GM19023 (cell line): ENCODE measurements at regions not wholly inside any gene's neighbourhood (a gene's known extent, or its start where the extent isn't known, plus 50 kb on each side); places are given as distances from the start of the nearest gene placed in this dataset.

Experiments
- ATAC-seq: cut with Tn5 transposase; IDR thresholded peaks from one replicate; pipeline ENCODE4 v1.9.1; 2021; ENCODE audit warnings: mild to moderate bottlenecking, moderate library complexity; ENCODE audit not compliant: unreplicated experiment

DNA sequence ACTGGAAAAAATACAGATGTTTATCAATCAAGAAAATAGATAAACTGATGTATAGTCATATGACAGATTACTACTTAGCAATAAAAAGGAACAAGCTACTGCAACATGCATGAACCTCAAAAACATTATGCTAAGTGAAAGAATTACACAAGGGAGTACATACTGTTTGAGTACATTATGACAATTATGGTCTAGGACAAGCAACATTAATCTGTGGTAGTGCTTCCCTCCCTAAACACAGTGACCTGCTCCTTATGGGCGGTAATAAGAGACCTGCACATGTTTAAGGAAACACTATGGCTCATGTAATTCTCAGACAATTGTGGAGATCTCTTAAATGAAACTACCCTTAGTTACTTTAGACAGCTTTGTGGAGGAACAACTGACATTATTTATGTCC, 421.2 kb upstream of the FBXO33 start:
- ATAC-seq = no peak

GRCh38 chr14:39851202-39851601, 419.0 kb upstream of the FBXO33 start:
- no peak for ATAC-seq

- no peak for ATAC-seq
Measured at GRCh38 chr14:39847852-39848251, 415.6 kb upstream of the FBXO33 start.

DNA sequence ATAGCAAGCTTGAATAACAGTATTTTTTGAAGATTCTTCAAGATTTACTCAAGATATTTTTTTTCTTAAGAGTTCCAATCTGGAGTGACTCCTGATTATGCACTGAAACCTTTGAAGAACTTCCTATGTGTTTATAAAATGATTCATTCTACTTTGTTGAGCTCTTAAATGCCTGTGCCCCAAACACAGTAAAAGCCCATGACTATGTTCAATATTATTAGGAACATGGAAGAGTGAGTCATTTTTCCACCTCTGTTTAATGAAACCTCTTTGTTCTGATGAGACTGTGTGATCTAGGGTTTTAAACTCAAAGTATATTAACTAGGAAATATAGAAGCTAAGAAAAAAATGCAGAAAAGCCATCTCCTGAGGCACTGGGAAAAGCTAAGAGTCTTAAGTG, 415.0 kb upstream of the FBXO33 start:
- no peak for ATAC-seq

- no peak for ATAC-seq
Measured at GRCh38 chr14:39843881-39844280, 411.6 kb upstream of the FBXO33 start.

DNA sequence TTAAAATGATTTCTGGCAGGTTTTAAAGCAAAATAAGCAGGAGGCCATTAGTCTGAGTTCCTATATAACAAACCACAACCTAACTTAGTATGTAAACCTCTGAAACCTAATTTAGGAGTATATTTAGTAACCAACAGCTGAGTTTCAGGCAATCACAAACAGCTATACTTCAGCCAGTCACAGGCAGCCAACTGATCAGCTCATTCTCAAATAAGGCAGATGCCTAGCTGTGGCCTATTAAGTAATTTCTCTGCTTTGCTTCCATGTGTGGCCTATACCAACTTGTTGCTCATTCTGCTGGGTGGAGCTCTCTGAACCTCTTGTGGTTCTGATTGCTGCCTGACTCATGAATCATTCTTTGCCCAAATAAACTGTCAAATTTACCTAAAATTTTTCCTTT, 408.9 kb upstream of the FBXO33 start:
- ATAC-seq = no peak

GRCh38 chr14:39827901-39828655, 395.8 kb upstream of the FBXO33 start:
- ATAC-seq = peak; percentile 96

DNA sequence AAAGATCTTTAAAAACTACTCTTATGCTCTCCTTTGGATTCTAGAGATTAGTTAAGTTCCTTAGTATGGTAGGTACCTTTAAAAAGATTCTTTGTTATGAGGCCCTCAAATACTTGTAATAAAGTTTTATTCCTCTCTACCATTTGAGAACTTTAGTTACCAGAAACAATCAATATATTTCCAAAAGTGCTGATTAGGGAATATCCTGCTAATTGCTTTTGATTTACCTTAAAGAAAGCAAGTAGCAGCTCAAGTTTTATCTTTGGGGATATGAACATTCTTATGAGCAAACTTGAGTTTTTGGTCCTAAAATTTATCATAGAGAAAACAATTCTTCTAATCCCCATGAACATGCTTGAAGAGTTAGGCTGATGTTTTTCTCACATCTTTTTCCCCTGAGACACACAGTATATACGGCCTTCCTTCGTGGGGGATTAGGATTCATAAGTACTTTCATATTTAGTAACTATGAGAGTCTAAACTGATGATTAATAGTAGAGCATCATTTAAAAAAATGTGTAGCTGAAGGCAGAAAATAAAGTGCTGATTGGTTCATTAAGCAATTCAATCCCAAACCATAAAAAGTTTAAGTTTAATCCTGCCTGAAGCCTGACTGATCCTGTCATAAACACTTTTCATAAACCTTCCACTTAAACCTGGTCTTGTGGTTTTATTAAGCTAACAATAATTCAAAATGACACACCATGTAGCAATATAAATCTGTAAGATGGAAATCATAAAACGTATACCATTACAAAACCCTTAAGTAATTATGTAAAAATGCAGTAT, 380.5 kb upstream of the FBXO33 start:
- ATAC-seq = no peak

GRCh38 chr14:39807271-39807670, 375.0 kb upstream of the FBXO33 start:
- ATAC-seq = no peak

DNA sequence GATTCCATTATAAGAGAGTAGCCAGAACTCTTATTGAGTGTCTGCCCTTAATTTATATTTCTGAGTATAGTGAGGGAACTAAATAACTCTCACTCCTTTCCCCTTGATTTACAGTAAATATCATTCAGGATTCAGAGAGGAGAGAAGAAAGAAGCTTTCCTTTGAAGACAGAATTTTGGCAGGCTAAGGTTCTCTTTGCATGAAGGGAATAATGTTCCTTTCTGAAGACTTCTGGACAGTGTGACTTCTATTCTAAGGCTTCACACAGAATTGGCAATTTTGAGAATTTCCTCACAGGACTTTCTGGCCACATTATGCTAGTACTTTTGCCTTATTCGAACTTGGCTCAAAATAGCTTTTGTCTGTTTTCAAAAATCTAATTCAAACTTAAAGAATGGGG, 352.2 kb upstream of the FBXO33 start:
- ATAC-seq = no peak

DNA sequence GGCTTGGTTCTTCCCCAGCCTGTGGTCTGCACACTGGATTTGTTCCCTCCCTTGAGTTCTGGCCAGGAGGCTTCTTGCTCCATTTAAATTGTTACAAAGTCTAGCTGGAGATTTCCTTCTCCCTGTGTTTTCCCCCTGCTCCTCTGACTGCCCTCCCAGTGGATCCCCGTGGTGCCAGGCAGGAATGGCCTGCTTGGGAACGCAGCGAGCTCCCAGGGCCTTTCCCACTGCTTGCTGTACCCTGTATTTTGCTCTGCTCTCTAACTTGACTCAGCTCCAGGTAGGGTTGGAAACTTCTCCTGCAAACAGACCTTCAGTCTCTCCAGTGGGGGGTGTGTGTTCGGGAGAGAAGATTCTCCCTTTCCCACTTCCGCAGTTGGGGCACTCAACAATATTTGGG, 349.2 kb upstream of the FBXO33 start:
- ATAC-seq = no peak

- ATAC-seq = no peak
Measured at GRCh38 chr14:39773387-39774126, 341.3 kb upstream of the FBXO33 start.

DNA sequence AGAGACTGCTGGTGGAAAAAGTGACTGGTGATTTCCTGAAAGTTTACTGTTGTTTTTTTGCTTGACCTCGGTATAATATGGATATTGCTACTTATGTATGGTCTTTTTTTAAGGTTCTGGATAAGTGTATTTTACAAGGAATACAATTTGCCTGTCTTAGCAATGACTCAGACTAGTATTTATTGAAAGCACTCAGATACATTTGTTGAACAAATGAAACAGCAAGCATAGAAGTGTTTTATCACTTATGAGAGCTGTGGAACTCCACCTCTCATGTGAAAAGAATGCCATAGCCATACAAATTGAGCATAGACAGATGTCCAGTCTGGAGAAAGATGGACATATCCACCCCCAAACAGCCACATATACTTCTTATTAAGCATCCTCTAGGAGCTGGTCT, 340.4 kb upstream of the FBXO33 start:
- ATAC-seq = no peak

GRCh38 chr14:39768589-39768988, 336.4 kb upstream of the FBXO33 start:
- ATAC-seq = no peak

GRCh38 chr14:39766397-39767000, 334.3 kb upstream of the FBXO33 start:
- no peak for ATAC-seq

DNA sequence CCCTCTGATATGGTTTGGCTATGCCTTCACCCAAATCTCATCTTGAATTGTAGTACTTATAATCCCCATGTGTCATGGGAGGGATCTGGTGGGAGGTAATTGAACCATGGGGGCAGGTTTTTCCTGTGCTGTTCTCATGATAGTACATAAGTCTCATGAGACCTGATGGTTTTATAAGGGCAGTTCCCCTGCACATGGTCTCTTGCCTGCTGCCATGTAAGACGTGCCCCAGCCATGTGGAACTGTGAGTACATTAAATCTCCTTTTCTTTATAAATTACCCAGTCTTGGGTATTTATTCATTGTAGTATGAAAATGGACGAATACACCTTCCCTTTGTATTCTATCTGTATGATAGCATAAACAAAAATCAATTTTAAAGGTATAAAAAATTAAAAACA, 333.4 kb upstream of the FBXO33 start:
- no peak for ATAC-seq

GRCh38 chr14:39763402-39763890, 331.2 kb upstream of the FBXO33 start:
- ATAC-seq = peak; percentile 25

GRCh38 chr14:39762576-39763401, 330.6 kb upstream of the FBXO33 start:
- ATAC-seq = peak; percentile 70

DNA sequence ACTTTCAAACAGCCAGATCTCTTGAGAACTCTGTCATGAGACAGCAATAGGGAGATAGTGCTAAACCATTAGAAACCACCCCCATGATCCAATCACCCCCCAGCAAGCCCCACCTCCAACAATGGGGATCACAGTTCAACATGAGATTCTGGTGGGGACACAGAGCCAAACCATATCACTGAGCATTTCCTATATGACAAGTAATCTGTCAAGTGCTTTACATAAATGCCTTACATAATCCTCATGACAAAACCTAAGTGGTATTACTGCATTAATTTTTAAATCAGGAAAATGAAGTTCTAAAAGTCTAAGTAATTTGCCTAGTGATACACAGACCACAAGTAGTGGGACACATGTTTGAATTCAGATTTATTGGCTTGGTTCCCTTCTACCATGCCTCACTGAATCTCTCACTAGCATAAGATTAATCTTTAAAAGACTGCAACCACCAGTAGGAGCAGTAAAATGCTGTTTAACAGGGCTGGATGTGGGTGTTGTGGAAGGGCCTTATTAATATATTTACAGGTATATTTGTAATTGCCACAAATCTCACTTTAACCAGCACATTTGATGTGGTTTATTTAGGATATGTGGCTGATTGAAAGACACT, 323.1 kb upstream of the FBXO33 start:
- no peak for ATAC-seq

GRCh38 chr14:39740454-39740853, 308.2 kb upstream of the FBXO33 start:
- ATAC-seq = no peak
